OCI-LY7 (cell line): ENCODE measurements at regions not wholly inside any gene's neighbourhood (a gene's known extent, or its start where the extent isn't known, plus 50 kb on each side); places are given as distances from the start of the nearest gene placed in this dataset.

Source experiments
- BruUV-seq: library from RNA; stranded (reverse); fragments of 400-500 nt; replicated peaks from 2 replicates; lab custom pipeline; 2021; lab: Mats Ljungman, UMichigan
- CTCF ChIA-PET: fragments of 300-600 bp; sonication (Branson Sonifier 250); formaldehyde crosslinking; loops from one replicate; lab custom pipeline; 2022; ENCODE audit warnings: antibody characterized with exemption; ENCODE audit not compliant: unreplicated experiment; lab: Charles Lee
- POLR2A ChIA-PET: fragments of 300-600 bp; sonication (Branson Sonifier 250); formaldehyde crosslinking; loops from one replicate; lab custom pipeline; 2022; ENCODE audit warnings: antibody characterized with exemption; lab: Charles Lee
- DNase-seq: peaks from one replicate; pipeline ENCODE4 v3.0.0-alpha.2; 2015; ENCODE audit warnings: low spot score
- H2AFZ ChIP-seq: fragments of 200-600 bp; sonication (generic), shearing (Covaris generic); 2 replicates; pipeline ENCODE4 v1.6.1; 2014; ENCODE audit warnings: mild to moderate bottlenecking, antibody characterized with exemption, low read length, moderate library complexity
- H3K27ac ChIP-seq: fragments of 200-600 bp; sonication (generic); 2 replicates; pipeline ENCODE4 v1.5.1; 2014; ENCODE audit warnings: mixed run types, low read depth, mild to moderate bottlenecking, moderate library complexity, low read length, inconsistent platforms; ENCODE audit not compliant: poor library complexity, severe bottlenecking
- H3K36me3 ChIP-seq: fragments of 200-600 bp; sonication (generic); 2 replicates; pipeline ENCODE4 v1.6.1; 2014; ENCODE audit warnings: mild to moderate bottlenecking, antibody characterized with exemption, low read length, moderate library complexity, mixed read lengths; ENCODE audit not compliant: insufficient read depth
- H3K4me1 ChIP-seq: fragments of 200-600 bp; sonication (generic); 2 replicates; pipeline ENCODE4 v1.5.1; 2014; ENCODE audit warnings: mild to moderate bottlenecking, low read length; ENCODE audit not compliant: insufficient read depth, poor library complexity, severe bottlenecking
- H3K4me2 ChIP-seq: fragments of 200-600 bp; sonication (generic); 2 replicates; pipeline ENCODE4 v1.6.1; 2014; ENCODE audit warnings: mild to moderate bottlenecking, low read length
- H3K4me3 ChIP-seq: fragments of 200-600 bp; sonication (generic); 2 replicates; pipeline ENCODE4 v1.5.1; 2014; ENCODE audit warnings: mild to moderate bottlenecking, low read depth, low read length; ENCODE audit not compliant: poor library complexity, severe bottlenecking
- H3K79me2 ChIP-seq: fragments of 200-600 bp; sonication (generic); 2 replicates; pipeline ENCODE4 v1.6.1; 2016; ENCODE audit warnings: low read depth, mild to moderate bottlenecking, low read length, moderate library complexity, mixed read lengths; ENCODE audit not compliant: insufficient read depth
- H3K9me2 ChIP-seq: fragments of 200-600 bp; sonication (generic); 2 replicates; pipeline ENCODE4 v1.6.1; 2016; ENCODE audit warnings: mild to moderate bottlenecking, low read length, mixed read lengths; ENCODE audit not compliant: insufficient read depth
- H3K9me3 ChIP-seq: fragments of 200-600 bp; sonication (generic); 2 replicates; pipeline ENCODE4 v1.6.1; 2014; ENCODE audit warnings: mild to moderate bottlenecking, mixed run types, low read length, mixed read lengths
- H4K20me1 ChIP-seq: fragments of 200-600 bp; sonication (generic); 2 replicates; pipeline ENCODE4 v1.6.1; 2014; ENCODE audit warnings: mild to moderate bottlenecking, antibody characterized with exemption, low read length, moderate library complexity, mixed read lengths; ENCODE audit not compliant: insufficient read depth
- EZH2phosphoT487 ChIP-seq: fragments of 200-600 bp; sonication (generic); IDR thresholded peaks from 2 replicates; pipeline ENCODE4 v1.6.1; 2018; ENCODE audit warnings: low read depth, borderline replicate concordance, mild to moderate bottlenecking, mixed run types, antibody characterized with exemption, low read length, moderate library complexity, mixed read lengths
- intact Hi-C: fragments of 100-400 bp; cut with micrococcal nuclease; formaldehyde crosslinking; loops from one replicate; pipeline ENCODE4 v1.10.0; 2022; ENCODE audit not compliant: unreplicated experiment
- TF ChIP-seq, protein P1 (sequence below): fragments of 200-600 bp; sonication (generic); conservative IDR thresholded peaks from 2 replicates; pipeline ENCODE4 v1.5.1; 2014; ENCODE audit warnings: mild to moderate bottlenecking, antibody characterized with exemption, low read length, moderate library complexity, mixed read lengths

DNA sequence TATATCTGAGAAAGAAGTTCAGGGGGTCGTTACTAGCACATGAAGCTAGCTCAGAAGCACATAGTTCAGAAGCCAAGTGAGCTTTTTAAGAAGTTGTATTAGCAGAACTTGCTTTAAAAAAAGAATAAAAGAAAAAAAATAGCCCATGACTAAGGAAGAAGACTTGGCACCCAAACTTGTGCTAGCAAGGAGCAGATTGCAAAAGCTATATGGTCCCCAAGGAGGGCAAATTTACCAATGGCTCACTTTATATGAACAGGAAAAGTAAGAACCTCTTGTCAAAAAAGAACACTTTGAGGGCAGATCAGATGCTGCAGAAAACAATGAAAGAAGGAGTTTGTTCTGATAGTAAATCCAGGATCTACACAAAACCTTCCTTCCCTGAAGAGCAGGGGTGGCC is 486.5 kb upstream of the ACVR2A start:
- no peak for TF ChIP-seq EZH2phosphoT487
- TF ChIP-seq, protein P1, sequence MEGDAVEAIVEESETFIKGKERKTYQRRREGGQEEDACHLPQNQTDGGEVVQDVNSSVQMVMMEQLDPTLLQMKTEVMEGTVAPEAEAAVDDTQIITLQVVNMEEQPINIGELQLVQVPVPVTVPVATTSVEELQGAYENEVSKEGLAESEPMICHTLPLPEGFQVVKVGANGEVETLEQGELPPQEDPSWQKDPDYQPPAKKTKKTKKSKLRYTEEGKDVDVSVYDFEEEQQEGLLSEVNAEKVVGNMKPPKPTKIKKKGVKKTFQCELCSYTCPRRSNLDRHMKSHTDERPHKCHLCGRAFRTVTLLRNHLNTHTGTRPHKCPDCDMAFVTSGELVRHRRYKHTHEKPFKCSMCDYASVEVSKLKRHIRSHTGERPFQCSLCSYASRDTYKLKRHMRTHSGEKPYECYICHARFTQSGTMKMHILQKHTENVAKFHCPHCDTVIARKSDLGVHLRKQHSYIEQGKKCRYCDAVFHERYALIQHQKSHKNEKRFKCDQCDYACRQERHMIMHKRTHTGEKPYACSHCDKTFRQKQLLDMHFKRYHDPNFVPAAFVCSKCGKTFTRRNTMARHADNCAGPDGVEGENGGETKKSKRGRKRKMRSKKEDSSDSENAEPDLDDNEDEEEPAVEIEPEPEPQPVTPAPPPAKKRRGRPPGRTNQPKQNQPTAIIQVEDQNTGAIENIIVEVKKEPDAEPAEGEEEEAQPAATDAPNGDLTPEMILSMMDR: no peak
- no peak overlapping the region for H3K27ac ChIP-seq
- no peaks in the 10 kb centered on the region for H3K9me2 ChIP-seq
- POLR2A ChIA-PET: interaction anchor here (1.2 kb wide), 1 partner anchor 13 kb away, joined by 4 read pairs; no protein-coding TSS in a partner anchor
- no TSS peak for BruUV-seq
- H3K36me3 ChIP-seq: no peaks in the 10 kb centered on the region
- H3K4me3 ChIP-seq: no peak overlapping the region
- H3K4me1 ChIP-seq: no peaks in the 10 kb centered on the region
- H4K20me1 ChIP-seq: no peaks in the 10 kb centered on the region
- H3K79me2 ChIP-seq: no peaks in the 10 kb centered on the region
- no peak overlapping the region for H3K4me2 ChIP-seq
- no peak for DNase-seq
- CTCF ChIA-PET: no interaction called here
- no peak overlapping the region for H2AFZ ChIP-seq
- H3K9me3 ChIP-seq: no peaks in the 10 kb centered on the region
- intact Hi-C loops: no loop called here

DNA sequence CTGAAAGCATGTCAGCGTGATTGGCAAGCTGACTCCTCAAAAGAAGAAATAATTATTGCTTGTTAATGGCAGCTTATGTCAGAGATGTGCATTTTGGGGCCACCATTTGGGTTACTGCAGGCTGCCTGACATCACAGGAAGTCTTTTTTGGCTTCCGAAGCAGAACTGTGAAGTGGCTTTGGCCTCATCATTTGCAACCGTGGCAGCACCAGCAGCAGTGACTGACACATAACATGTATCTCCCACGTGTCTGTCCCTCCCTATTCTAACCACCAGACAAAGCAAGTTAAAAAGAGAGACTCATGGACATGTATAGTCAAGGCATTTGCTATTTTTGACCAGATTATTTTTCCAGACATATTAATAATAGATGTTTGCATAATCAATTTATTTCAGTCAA is 488.7 kb upstream of the ACVR2A start:
- ChIA-PET POLR2A (no interaction called here), CTCF (no interaction called here)

DNA sequence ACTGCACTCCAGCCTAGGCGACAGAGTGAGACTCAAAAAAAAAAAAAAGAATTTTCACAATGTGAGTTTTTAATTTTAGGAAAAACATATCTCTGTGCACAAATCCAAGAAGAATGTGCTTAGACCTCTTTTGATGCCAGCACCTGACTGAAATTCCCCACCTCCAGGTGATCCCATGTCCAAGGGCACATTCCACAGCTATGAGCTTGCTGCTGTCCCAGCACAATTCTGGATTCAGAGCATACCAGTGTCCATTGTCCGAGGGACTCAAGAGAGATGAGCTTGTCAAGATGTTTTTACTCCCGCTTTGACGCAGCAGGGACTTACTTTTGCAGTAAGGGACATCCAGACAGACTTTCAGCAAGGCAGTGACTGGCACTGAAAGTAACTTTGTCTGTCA is 489.1 kb upstream of the ACVR2A start:
- no peaks in the 10 kb centered on the region for H3K9me2 ChIP-seq
- no peak overlapping the region for H3K4me3 ChIP-seq
- no TSS peak for BruUV-seq
- intact Hi-C loops: no loop called here
- no peak overlapping the region for H3K4me2 ChIP-seq
- H3K4me1 ChIP-seq: no peaks in the 10 kb centered on the region
- H3K79me2 ChIP-seq: no peaks in the 10 kb centered on the region
- H2AFZ ChIP-seq: no peak overlapping the region
- no peaks in the 10 kb centered on the region for H4K20me1 ChIP-seq
- H3K36me3 ChIP-seq: no peaks in the 10 kb centered on the region
- no peak overlapping the region for H3K27ac ChIP-seq
- DNase-seq: no peak
- H3K9me3 ChIP-seq: no peaks in the 10 kb centered on the region
- no peak for TF ChIP-seq EZH2phosphoT487
- TF ChIP-seq, protein P1: no peak
- CTCF ChIA-PET: no interaction called here
- POLR2A ChIA-PET: no interaction called here

More for the DNA sequence above, 488.7 kb upstream of the ACVR2A start:
- Histone ChIP-seq H3K9me3 (no peaks in the 10 kb centered on the region), H3K4me2 (no peak overlapping the region), H4K20me1 (no peaks in the 10 kb centered on the region), H3K79me2 (no peaks in the 10 kb centered on the region), H3K27ac (no peak overlapping the region), H2AFZ (no peak overlapping the region), H3K4me1 (no peaks in the 10 kb centered on the region), H3K36me3 (no peaks in the 10 kb centered on the region), H3K4me3 (no peak overlapping the region), H3K9me2 (no peaks in the 10 kb centered on the region)
- TF ChIP-seq, protein P1: no peak
- TF ChIP-seq EZH2phosphoT487: no peak
- no peak for DNase-seq
- intact Hi-C loops: no loop called here
- no TSS peak for BruUV-seq
